Trophoblast cell (in vitro differentiated cells and primary cell): ENCODE measurements at regions not wholly inside any gene's neighbourhood (a gene's known extent, or its start where the extent isn't known, plus 50 kb on each side); places are given as distances from the start of the nearest gene placed in this dataset.

ENCODE experiments used
- DNase-seq, 2 donors: peaks; one replicate each; pipeline ENCODE4 v3.0.0-alpha.2; 2016
- H2AFZ ChIP-seq: 2 replicates; pipeline ENCODE4 v1.6.1; 2013; ENCODE audit warnings: low read length, moderate library complexity, mild to moderate bottlenecking; ENCODE audit not compliant: insufficient read depth, poor library complexity
- H2AK5ac ChIP-seq: 2 replicates; pipeline ENCODE4 v1.6.1; 2013; ENCODE audit warnings: mild to moderate bottlenecking, low read length
- H2BK120ac ChIP-seq: 2 replicates; pipeline ENCODE4 v1.6.1; 2013; ENCODE audit warnings: low read length, mild to moderate bottlenecking, moderate library complexity; ENCODE audit not compliant: insufficient read depth, poor library complexity
- H2BK12ac ChIP-seq: 2 replicates; pipeline ENCODE4 v1.6.1; 2013; ENCODE audit warnings: mild to moderate bottlenecking, low read length, moderate library complexity
- H2BK5ac ChIP-seq: 2 replicates; pipeline ENCODE4 v1.6.1; 2013; ENCODE audit warnings: low read length, low read depth, moderate library complexity, mild to moderate bottlenecking; ENCODE audit not compliant: poor library complexity
- H3K14ac ChIP-seq: 2 replicates; pipeline ENCODE4 v1.6.1; 2013; ENCODE audit warnings: mild to moderate bottlenecking, low read length
- H3K18ac ChIP-seq: 2 replicates; pipeline ENCODE4 v1.6.1; 2013; ENCODE audit warnings: mild to moderate bottlenecking, low read length
- H3K23ac ChIP-seq: 2 replicates; pipeline ENCODE4 v1.6.1; 2013; ENCODE audit warnings: low read length
- H3K27ac ChIP-seq: 2 replicates; pipeline ENCODE4 v1.5.1; 2013; ENCODE audit warnings: low read depth, mild to moderate bottlenecking, inconsistent platforms, low read length, moderate library complexity
- H3K27me3 ChIP-seq: 2 replicates; pipeline ENCODE4 v1.6.1; 2013; ENCODE audit warnings: inconsistent platforms, mild to moderate bottlenecking, low read length, moderate library complexity; ENCODE audit not compliant: insufficient read depth
- H3K36me3 ChIP-seq, 2 experiments: 1 replicate in 1 of 2; 2 replicates in 1 of 2; pipeline ENCODE4 v1.6.1; 2013; ENCODE audit warnings: low read length in 2 of 2, mild to moderate bottlenecking in 2 of 2, moderate library complexity in 1 of 2; ENCODE audit not compliant: insufficient read depth in 2 of 2, control insufficient read depth in 1 of 2
- H3K4ac ChIP-seq: 2 replicates; pipeline ENCODE4 v1.6.1; 2013; ENCODE audit warnings: low read depth, mild to moderate bottlenecking, low read length, moderate library complexity
- H3K4me1 ChIP-seq, 2 experiments: 1 replicate in 1 of 2; 2 replicates in 1 of 2; pipeline ENCODE4 v1.6.1; 2013; ENCODE audit warnings: low read length in 2 of 2, mild to moderate bottlenecking in 2 of 2, moderate library complexity in 1 of 2; ENCODE audit not compliant: insufficient read depth in 2 of 2, control insufficient read depth in 1 of 2
- H3K4me2 ChIP-seq: 2 replicates; pipeline ENCODE4 v1.6.1; 2013; ENCODE audit warnings: inconsistent platforms, mild to moderate bottlenecking, low read length, moderate library complexity
- H3K4me3 ChIP-seq: 2 replicates; pipeline ENCODE4 v1.5.1; 2013; ENCODE audit warnings: mild to moderate bottlenecking, low read depth, low read length, inconsistent platforms
- H3K79me1 ChIP-seq: one replicate; pipeline ENCODE4 v1.6.1; 2013; ENCODE audit warnings: low read length
- H3K79me2 ChIP-seq: 2 replicates; pipeline ENCODE4 v1.6.1; 2013; ENCODE audit warnings: low read length, mild to moderate bottlenecking; ENCODE audit not compliant: control insufficient read depth, insufficient read depth, poor library complexity
- H3K9ac ChIP-seq: 2 replicates; pipeline ENCODE4 v1.6.1; 2013; ENCODE audit warnings: mild to moderate bottlenecking, low read length
- H3K9me3 ChIP-seq: 2 replicates; pipeline ENCODE4 v1.6.1; 2013; ENCODE audit warnings: low read depth, mild to moderate bottlenecking, control low read depth, inconsistent platforms, low read length; ENCODE audit not compliant: insufficient read depth
- H4K12ac ChIP-seq: 2 replicates; pipeline ENCODE4 v1.6.1; 2013; ENCODE audit warnings: low read depth, mild to moderate bottlenecking, low read length, moderate library complexity
- H4K8ac ChIP-seq: 2 replicates; pipeline ENCODE4 v1.6.1; 2013; ENCODE audit warnings: low read depth, mild to moderate bottlenecking, low read length, moderate library complexity
- H4K91ac ChIP-seq: one replicate; pipeline ENCODE4 v1.6.1; 2013; ENCODE audit warnings: low read depth, mild to moderate bottlenecking, low read length, moderate library complexity
- WGBS: extraction: QIAGEN DNeasy Blood & Tissue Kit; methylation state at CpG from one replicate; pipeline ENCODE4 v1.1.7; 2013; ENCODE audit warnings: missing lambda C conversion rate; ENCODE audit not compliant: insufficient read length, insufficient coverage; ENCODE audit errors: extremely low coverage; 5-methylcytosine and 5-hydroxymethylcytosine counted together

DNA sequence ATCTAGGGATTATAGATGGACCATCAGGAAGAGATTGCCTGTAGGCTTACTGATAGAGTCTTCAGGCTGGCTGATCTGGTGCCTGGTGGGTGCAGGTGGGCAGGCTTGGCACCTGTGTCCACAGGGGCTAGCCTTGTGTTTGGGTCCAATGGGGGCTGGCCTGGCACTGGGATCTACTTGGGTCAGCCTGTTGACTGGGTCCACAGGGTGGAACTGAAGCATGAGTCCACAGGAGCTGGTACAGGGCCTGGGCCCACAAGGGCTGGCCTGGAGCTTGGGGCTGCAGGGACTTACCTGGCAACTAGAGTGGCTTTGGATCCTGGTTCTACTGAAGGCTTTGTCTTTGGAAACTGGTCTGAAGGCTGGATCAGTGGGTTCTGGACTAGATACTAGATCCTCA lies 1217.7 kb downstream of the CDH11 start:
- H3K79me1 ChIP-seq: no peaks in the 10 kb centered on the region
- H3K14ac ChIP-seq: no peak overlapping the region
- no peaks in the 10 kb centered on the region for H3K27me3 ChIP-seq
- DNase-seq: no peak
- H3K79me2 ChIP-seq: no peaks in the 10 kb centered on the region
- no peak overlapping the region for H4K91ac ChIP-seq
- no peak overlapping the region for H3K18ac ChIP-seq
- H2BK120ac ChIP-seq: no peak overlapping the region
- no peak overlapping the region for H3K27ac ChIP-seq
- no peak overlapping the region for H3K4me3 ChIP-seq
- H2AFZ ChIP-seq: no peak overlapping the region
- H3K4me1 ChIP-seq: no peaks in the 10 kb centered on the region
- H3K36me3 ChIP-seq: no peaks in the 10 kb centered on the region
- no peak overlapping the region for H3K4ac ChIP-seq
- no peak overlapping the region for H2BK12ac ChIP-seq
- no peak overlapping the region for H4K8ac ChIP-seq
- H3K23ac ChIP-seq: no peak overlapping the region
- no peak overlapping the region for H2BK5ac ChIP-seq
- no peak overlapping the region for H2AK5ac ChIP-seq
- H4K12ac ChIP-seq: no peak overlapping the region
- H3K9me3 ChIP-seq: no peaks in the 10 kb centered on the region
- H3K4me2 ChIP-seq: no peak overlapping the region
- no peak overlapping the region for H3K9ac ChIP-seq

DNA sequence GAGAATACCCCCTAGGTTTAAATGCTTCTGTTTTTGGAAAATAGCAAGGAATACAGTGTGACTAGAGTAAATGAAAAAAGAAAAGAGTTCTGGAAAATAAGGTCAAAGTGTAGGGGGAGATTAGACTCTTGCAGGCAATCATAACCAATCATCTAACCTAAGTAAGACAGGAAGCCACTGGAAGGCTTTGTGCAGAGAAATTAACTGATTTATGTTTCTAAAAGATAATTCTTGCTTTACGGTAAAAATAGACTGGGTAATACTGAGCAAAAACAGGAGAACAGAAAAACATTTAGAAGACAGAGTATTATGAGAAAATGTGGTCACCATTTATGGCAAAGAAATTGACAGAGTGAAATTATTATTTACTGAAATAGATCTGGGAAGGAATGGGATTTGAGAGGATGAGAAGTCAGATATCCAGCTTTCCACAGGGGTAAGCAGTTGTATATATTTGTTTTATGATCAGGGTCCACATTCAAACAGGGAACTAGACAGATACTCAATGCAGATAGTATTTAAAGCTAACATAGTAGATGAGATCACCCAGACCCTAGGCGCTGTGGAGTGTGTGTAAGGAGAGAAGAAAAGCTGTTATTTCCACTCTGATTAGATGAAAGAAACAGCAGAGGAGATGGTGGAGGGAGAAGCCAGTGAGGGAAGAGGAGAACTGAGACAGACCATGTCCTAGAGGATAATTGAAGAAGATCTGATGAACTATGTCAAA lies 1225.3 kb downstream of the CDH11 start:
- Histone ChIP-seq H3K23ac (no peak overlapping the region), H3K4ac (no peak overlapping the region), H3K36me3 (no peaks in the 10 kb centered on the region), H3K79me1 (no peaks in the 10 kb centered on the region), H3K4me3 (no peak overlapping the region), H3K27me3 (no peaks in the 10 kb centered on the region), H2AFZ (no peak overlapping the region), H4K12ac (no peak overlapping the region), H3K27ac (no peak overlapping the region), H4K8ac (no peak overlapping the region), H2AK5ac (no peak overlapping the region), H3K4me2 (no peak overlapping the region), H3K14ac (no peak overlapping the region), H3K9ac (no peak overlapping the region), H3K79me2 (no peaks in the 10 kb centered on the region), H2BK12ac (no peak overlapping the region), H3K4me1 (no peaks in the 10 kb centered on the region), H3K18ac (no peak overlapping the region), H4K91ac (no peak overlapping the region), H3K9me3 (no peaks in the 10 kb centered on the region), H2BK120ac (no peak overlapping the region), H2BK5ac (no peak overlapping the region)
- DNase-seq: no peak
- WGBS: no CpG with 5 or more reads among the region's 2 CpGs

DNA sequence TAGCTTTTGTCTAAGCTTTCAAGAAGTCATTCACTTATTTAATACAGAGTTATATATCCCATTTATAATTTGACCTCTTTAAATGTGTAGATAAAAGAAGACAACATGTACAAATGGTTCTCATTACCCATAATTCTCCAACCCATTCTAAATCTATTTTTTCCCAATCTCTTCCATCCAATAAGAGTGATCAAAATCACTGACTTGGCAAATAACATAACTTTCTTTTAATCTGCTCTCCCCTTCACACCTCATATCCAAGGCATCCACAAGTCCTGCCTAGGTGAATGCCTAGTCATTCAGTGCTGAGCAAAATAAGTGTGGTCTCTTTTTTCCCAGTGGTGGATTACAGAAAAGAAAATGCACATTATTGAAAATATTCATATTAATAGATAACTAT lies 1231.1 kb downstream of the CDH11 start:
- Histone ChIP-seq H3K18ac (no peak overlapping the region), H4K91ac (no peak overlapping the region), H2BK5ac (no peak overlapping the region), H3K79me1 (no peaks in the 10 kb centered on the region), H3K9ac (no peak overlapping the region), H2BK120ac (no peak overlapping the region), H2AK5ac (no peak overlapping the region), H3K4me3 (no peak overlapping the region), H3K4me1 (no peaks in the 10 kb centered on the region), H2BK12ac (no peak overlapping the region), H2AFZ (no peak overlapping the region), H3K9me3 (no peaks in the 10 kb centered on the region), H3K4me2 (no peak overlapping the region), H3K4ac (no peak overlapping the region), H4K12ac (no peak overlapping the region), H3K14ac (no peak overlapping the region), H3K23ac (no peak overlapping the region), H3K27me3 (no peaks in the 10 kb centered on the region), H3K27ac (no peak overlapping the region), H3K79me2 (no peaks in the 10 kb centered on the region), H3K36me3 (no peaks in the 10 kb centered on the region), H4K8ac (no peak overlapping the region)
- no peak for DNase-seq

DNA sequence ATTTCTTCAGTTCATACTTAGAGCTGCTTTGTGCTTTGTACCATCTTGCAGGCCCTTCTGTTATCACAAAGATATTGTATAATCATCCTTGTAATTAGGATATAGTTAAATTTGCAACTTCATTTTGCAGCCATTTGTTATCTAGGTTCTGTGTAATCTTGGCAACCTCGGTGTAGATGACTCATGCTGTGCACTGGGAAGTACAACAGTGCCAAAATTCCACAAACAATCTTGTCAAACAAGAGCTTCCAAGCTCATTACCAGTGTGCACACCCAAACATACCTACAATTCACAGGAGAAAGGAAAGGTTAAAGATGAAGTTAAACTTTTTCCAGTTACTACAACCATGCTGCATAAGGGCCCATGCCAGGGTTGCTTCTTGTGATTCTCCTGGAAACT lies 1231.8 kb downstream of the CDH11 start:
- Histone ChIP-seq H3K18ac (no peak overlapping the region), H2BK12ac (no peak overlapping the region), H3K23ac (no peak overlapping the region), H3K27ac (no peak overlapping the region), H4K91ac (no peak overlapping the region), H2BK120ac (no peak overlapping the region), H3K9ac (no peak overlapping the region), H2BK5ac (no peak overlapping the region), H3K4me3 (no peak overlapping the region), H3K4ac (no peak overlapping the region), H2AK5ac (no peak overlapping the region), H3K79me2 (no peaks in the 10 kb centered on the region), H3K27me3 (no peaks in the 10 kb centered on the region), H3K4me2 (no peak overlapping the region), H3K79me1 (no peaks in the 10 kb centered on the region), H4K12ac (no peak overlapping the region), H3K4me1 (no peaks in the 10 kb centered on the region), H2AFZ (no peak overlapping the region), H3K36me3 (no peaks in the 10 kb centered on the region), H3K9me3 (no peaks in the 10 kb centered on the region), H3K14ac (no peak overlapping the region), H4K8ac (no peak overlapping the region)
- DNase-seq: no peak
- WGBS: no CpG with 5 or more reads among the region's 1 CpG
